Smooth muscle cell (in vitro differentiated cells): ENCODE measurements at regions not wholly inside any gene's neighbourhood (a gene's known extent, or its start where the extent isn't known, plus 50 kb on each side); places are given as distances from the start of the nearest gene placed in this dataset. TPM values are rescaled to one million over a fixed set of nuclear protein-coding genes. Genes with fewer than 3 reads are reported as not detected.

Source experiments
- small RNA-seq: library from RNA; depleted of rRNA; stranded (forward); fragments of <200 nt; gene quantifications from one replicate; pipeline ENCODE3, GENCODE V24; 2014

Small RNA genes in the stretch of these regions (small RNA-seq; reads per million reads assigned to genes)
- gene RNA5SP56: not detected
